ENCODE measurements at regions not wholly inside any gene's neighbourhood (a gene's known extent, or its start where the extent isn't known, plus 50 kb on each side); places are given as distances from the start of the nearest gene placed in this dataset.

DNA sequence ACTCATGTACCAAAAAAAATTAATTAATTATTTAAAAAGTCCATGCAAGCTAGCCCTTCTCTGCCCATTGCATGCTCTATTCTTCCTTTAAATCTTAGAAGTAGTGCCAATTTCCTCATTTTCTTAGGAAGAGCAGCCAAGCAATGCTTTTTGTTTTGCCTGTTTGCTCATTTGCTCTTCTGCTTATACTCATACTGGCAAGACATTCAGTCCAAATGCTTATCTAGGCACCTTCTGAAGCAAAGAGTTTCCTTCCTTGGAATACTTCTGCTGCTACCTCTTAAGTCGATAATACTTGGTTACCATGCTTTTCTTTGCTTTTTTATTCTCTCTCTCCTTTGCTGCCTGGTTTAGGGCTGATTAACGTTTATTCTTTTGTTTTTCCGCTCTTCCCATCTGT lies 1318.3 kb downstream of the AACS start:
- Histone ChIP-seq H3K4me1 (no peaks in the 10 kb centered on the region), H3K36me3 (no peaks in the 10 kb centered on the region), H3K27ac (no peak overlapping the region), H3K27me3 (no peaks in the 10 kb centered on the region), H3K9me3 (peaks cover 0 to 13% (median 0%) of the 10 kb centered on the region in 12 donors), H3K4me3 (no peak overlapping the region)
- 73 to 80% (median 76%) methylated on average over 3 of the region's 3 CpGs for WGBS, 4 donors
- ATAC-seq (no peak), DNase-seq (no peak)
- no peak for TF ChIP-seq POLR2A (IDR thresholded peaks at IDR 0.05)
- TF ChIP-seq, protein P1, sequence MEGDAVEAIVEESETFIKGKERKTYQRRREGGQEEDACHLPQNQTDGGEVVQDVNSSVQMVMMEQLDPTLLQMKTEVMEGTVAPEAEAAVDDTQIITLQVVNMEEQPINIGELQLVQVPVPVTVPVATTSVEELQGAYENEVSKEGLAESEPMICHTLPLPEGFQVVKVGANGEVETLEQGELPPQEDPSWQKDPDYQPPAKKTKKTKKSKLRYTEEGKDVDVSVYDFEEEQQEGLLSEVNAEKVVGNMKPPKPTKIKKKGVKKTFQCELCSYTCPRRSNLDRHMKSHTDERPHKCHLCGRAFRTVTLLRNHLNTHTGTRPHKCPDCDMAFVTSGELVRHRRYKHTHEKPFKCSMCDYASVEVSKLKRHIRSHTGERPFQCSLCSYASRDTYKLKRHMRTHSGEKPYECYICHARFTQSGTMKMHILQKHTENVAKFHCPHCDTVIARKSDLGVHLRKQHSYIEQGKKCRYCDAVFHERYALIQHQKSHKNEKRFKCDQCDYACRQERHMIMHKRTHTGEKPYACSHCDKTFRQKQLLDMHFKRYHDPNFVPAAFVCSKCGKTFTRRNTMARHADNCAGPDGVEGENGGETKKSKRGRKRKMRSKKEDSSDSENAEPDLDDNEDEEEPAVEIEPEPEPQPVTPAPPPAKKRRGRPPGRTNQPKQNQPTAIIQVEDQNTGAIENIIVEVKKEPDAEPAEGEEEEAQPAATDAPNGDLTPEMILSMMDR (IDR thresholded peaks at IDR 0.05): no peak
- intact Hi-C loops (cut with DNase I): no loop called here

DNA sequence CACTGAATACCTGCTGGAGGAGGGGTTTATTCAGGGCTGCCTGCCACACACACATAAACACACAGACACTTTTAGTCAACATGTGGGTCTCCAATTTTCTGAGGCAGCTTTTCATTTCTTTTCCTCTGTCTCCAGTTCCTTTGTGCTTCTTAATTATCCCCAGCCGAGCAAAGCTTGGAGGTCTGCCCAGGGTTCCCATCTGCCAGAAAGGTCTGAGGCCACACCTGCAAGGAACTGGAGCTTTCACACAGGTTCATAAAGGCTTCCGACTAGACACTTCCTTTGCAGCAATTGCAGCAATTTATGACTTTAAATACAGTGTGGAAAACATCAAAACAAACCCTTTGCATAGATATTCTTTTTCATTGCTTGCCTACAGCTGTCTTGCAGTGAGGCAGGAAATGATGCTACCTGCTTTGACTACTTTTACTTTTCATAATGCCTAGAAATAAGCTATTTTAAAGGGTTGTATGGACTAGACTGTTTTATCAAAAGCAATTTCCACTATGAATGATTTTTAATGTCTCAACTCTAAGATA lies 1318.9 kb downstream of the AACS start:
- Histone ChIP-seq H3K36me3 (no peaks in the 10 kb centered on the region), H3K4me1 (no peaks in the 10 kb centered on the region), H3K9me3 (peaks cover 0 to 13% (median 0%) of the 10 kb centered on the region in 12 donors), H3K4me3 (no peak overlapping the region), H3K27me3 (no peaks in the 10 kb centered on the region), H3K27ac (no peak overlapping the region)
- intact Hi-C loops (cut with DNase I): no loop called here
- WGBS, 4 donors: 49 to 66% (median 58%) methylated on average over 2 of the region's 2 CpGs
- no peak for DNase-seq
- ATAC-seq: no peak
- TF ChIP-seq, protein P1 (IDR thresholded peaks at IDR 0.05): no peak
- no peak for TF ChIP-seq POLR2A (IDR thresholded peaks at IDR 0.05)

DNA sequence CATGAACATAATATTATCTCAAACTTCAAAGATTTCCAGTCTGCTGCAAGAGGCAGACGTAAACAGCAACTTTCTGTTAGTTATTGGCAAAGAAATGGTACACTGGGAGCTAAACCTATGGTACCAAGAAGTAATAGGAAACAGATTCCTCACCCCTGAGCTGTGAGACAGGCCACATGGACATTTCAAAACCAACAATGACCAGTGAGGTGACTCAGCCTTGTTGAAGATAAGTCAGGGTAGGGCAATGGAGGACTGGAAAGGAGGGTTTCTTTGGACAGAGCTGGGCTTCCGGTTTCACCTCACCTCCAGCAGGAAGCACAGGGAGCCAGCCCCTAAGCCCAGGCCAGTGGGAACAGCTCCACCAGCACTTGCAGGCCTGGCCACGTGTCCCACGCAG lies 1320.5 kb downstream of the AACS start:
- Histone ChIP-seq H3K27ac (no peak overlapping the region), H3K4me1 (no peaks in the 10 kb centered on the region), H3K9me3 (peaks cover 0 to 13% (median 0%) of the 10 kb centered on the region in 12 donors), H3K27me3 (peaks cover 0 to 4% (median 0%) of the 10 kb centered on the region in 9 donors), H3K36me3 (no peaks in the 10 kb centered on the region), H3K4me3 (no peak overlapping the region)
- intact Hi-C loops (cut with DNase I): no loop called here
- WGBS, 4 donors: 68 to 75% (median 71%) methylated on average over 4 of the region's 4 CpGs
- ATAC-seq (no peak), DNase-seq (no peak)
- TF ChIP-seq, protein P1 (IDR thresholded peaks at IDR 0.05): no peak
- no peak for TF ChIP-seq POLR2A (IDR thresholded peaks at IDR 0.05)

DNA sequence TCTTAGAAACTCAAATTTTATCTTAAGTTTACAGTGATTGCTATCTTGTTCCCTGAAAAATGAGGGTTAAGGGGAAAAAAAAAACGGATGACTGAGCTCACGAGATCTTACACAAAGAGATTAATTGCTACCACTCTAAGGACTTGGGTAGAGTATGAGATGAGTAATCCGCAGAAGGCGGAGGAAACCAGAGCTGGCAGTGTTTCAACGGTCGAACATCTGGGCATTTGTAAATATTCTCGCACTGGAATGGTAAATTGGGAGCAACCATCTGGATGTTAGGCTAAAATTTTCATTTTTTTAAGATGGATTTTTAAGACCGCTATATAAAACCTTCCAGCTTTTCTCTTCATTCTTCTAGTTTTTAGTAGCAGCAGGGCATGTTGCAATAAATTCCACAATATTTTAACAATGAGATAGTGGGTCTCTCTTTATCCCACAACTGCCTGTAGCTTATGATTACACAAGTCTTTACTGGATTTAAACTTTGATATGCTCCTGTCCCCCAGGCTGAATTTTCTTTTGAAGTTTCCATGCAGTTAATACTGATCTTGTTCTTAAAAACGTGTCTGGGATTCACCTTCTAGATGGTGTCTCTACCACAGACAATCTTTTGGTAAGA lies 1324.1 kb downstream of the AACS start:
- H3K9me3 ChIP-seq: no peaks in the 10 kb centered on the region
- peak overlapping the region in 1 of 12 donors; percentile 17 for H3K27ac ChIP-seq
- TF ChIP-seq POLR2A (IDR thresholded peaks at IDR 0.05): no peak
- intact Hi-C loops (cut with DNase I): no loop called here
- WGBS, 4 donors: 59 to 70% (median 68%) methylated on average over 9 of the region's 9 CpGs
- peaks cover 0 to 4% (median 0%) of the 10 kb centered on the region in 9 donors for H3K27me3 ChIP-seq
- no peaks in the 10 kb centered on the region for H3K4me1 ChIP-seq
- DNase-seq (no peak), ATAC-seq (no peak)
- no peaks in the 10 kb centered on the region for H3K36me3 ChIP-seq
- no peak overlapping the region for H3K4me3 ChIP-seq

DNA sequence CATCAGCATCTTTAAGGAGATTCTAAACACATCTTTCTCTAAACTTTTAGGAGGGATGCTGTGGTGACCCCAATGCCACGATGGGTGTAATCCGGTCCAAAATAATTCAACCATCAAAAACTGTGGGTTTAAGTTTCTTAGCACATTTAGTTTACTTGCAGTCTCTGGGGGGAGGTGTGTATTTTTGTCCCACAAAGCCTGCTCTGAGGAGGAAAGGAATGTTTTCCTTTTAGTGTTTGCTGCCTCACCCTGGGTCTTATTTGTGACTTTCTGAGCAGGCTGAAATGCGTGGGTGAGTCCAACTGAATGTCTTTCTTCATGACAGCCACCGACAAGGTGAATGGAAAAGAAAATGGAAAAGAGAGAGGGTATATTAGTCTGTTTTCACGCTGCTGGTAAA lies 1324.7 kb downstream of the AACS start:
- intact Hi-C loops (cut with DNase I): no loop called here
- H3K27ac ChIP-seq: no peak overlapping the region
- no peaks in the 10 kb centered on the region for H3K36me3 ChIP-seq
- no peaks in the 10 kb centered on the region for H3K9me3 ChIP-seq
- ATAC-seq (no peak), DNase-seq (no peak)
- no peak overlapping the region for H3K4me3 ChIP-seq
- peaks cover 0 to 4% (median 0%) of the 10 kb centered on the region in 9 donors for H3K27me3 ChIP-seq
- 70 to 73% (median 71%) methylated on average over 5 of the region's 5 CpGs for WGBS, 4 donors
- H3K4me1 ChIP-seq: no peaks in the 10 kb centered on the region
- TF ChIP-seq, protein P1 (IDR thresholded peaks at IDR 0.05): no peak
- TF ChIP-seq POLR2A (IDR thresholded peaks at IDR 0.05): no peak

All from heart left ventricle (tissue), 16 donors.